ENCODE measurements at regions not wholly inside any gene's neighbourhood (a gene's known extent, or its start where the extent isn't known, plus 50 kb on each side); places are given as distances from the start of the nearest gene placed in this dataset.

GRCh38 chr19:31825134-31826094 is 476.2 kb upstream of the TSHZ3 start:
- TF ChIP-seq POLR2AphosphoS5 (IDR thresholded peaks at IDR 0.05; ENCODE audit: low read depth, low read length): no peak
- no peak for TF ChIP-seq POLR2A (IDR thresholded peaks at IDR 0.05; ENCODE audit: low read depth, low read length)

All from GM12892 (cell line).